MCF 10A (cell line): ENCODE measurements at regions not wholly inside any gene's neighbourhood (a gene's known extent, or its start where the extent isn't known, plus 50 kb on each side); places are given as distances from the start of the nearest gene placed in this dataset.

Experiments
- BruUV-seq: library from RNA; stranded (reverse); fragments of 400-500 nt; replicated peaks from 2 replicates; lab custom pipeline; 2021; lab: Mats Ljungman, UMichigan
- CTCF ChIA-PET: fragments of 300-600 bp; sonication (Branson Sonifier 250); formaldehyde crosslinking; extraction: SDS; loops from one replicate; lab custom pipeline; 2021; ENCODE audit warnings: antibody characterized with exemption, inconsistent platforms; lab: Yijun Ruan, JAX
- POLR2A ChIA-PET: fragments of 300-600, 350-650 bp; sonication (Branson Sonifier 250); formaldehyde crosslinking; extraction: SDS; loops from one replicate; lab custom pipeline; 2020; ENCODE audit warnings: antibody characterized with exemption, inconsistent platforms; lab: Yijun Ruan, JAX
- DNase-seq: peaks from one replicate; pipeline ENCODE4 v3.0.0-alpha.2; 2018; ENCODE audit not compliant: unreplicated experiment
- H3K27ac Mint-ChIP-seq: one replicate; pipeline ENCODE4 v1.8.0; 2022; ENCODE audit warnings: mild to moderate bottlenecking, low read depth, mixed read lengths; ENCODE audit not compliant: unreplicated experiment
- H3K27me3 Mint-ChIP-seq: one replicate; pipeline ENCODE4 v1.8.0; 2022; ENCODE audit warnings: mixed read lengths; ENCODE audit not compliant: insufficient read depth, unreplicated experiment
- H3K36me3 Mint-ChIP-seq: one replicate; pipeline ENCODE4 v1.8.0; 2022; ENCODE audit warnings: mild to moderate bottlenecking, moderate library complexity, mixed read lengths; ENCODE audit not compliant: insufficient read depth, unreplicated experiment
- H3K4me1 Mint-ChIP-seq: one replicate; pipeline ENCODE4 v1.8.0; 2022; ENCODE audit warnings: mixed read lengths; ENCODE audit not compliant: insufficient read depth, unreplicated experiment
- H3K4me3 Mint-ChIP-seq: one replicate; pipeline ENCODE4 v1.8.0; 2022; ENCODE audit warnings: mild to moderate bottlenecking, moderate library complexity, mixed read lengths; ENCODE audit not compliant: unreplicated experiment
- H3K9me3 Mint-ChIP-seq: one replicate; pipeline ENCODE4 v1.8.0; 2022; ENCODE audit warnings: mixed read lengths; ENCODE audit not compliant: unreplicated experiment
- CTCF ChIP-seq: fragments of 200-600 bp; IDR thresholded peaks from one replicate; pipeline ENCODE4 v1.8.0; 2022; ENCODE audit warnings: antibody characterized with exemption, mild to moderate bottlenecking; ENCODE audit not compliant: unreplicated experiment
- intact Hi-C: fragments of 100-400 bp; cut with micrococcal nuclease; formaldehyde crosslinking; loops from 2 replicates; pipeline ENCODE4 v1.14.1; 2022

GRCh38 chrX:69065451-69065850 is 99.8 kb downstream of the PJA1 start:
- no peaks in the 10 kb centered on the region for H3K36me3 Mint-ChIP-seq
- no TSS peak for BruUV-seq
- no peaks in the 10 kb centered on the region for H3K4me1 Mint-ChIP-seq
- peaks cover 63% of the 10 kb centered on the region for H3K27me3 Mint-ChIP-seq
- peak; percentile 16 for DNase-seq
- no peaks in the 10 kb centered on the region for H3K9me3 Mint-ChIP-seq
- CTCF ChIA-PET = interaction anchor here (1.1 to 1.5 kb wide), 6 partner anchors 9 to 243 kb away, joined by 3 to 11 read pairs (median 4); no protein-coding TSS in a partner anchor
- no peak overlapping the region for H3K27ac Mint-ChIP-seq
- POLR2A ChIA-PET = interaction anchor here (0.6 to 0.7 kb wide), 2 partner anchors 237 to 300 kb away, joined by 3 read pairs; partner anchors contain the start of gene EFNB1
- intact Hi-C loops = no loop called here
- TF ChIP-seq CTCF = no peak
- H3K4me3 Mint-ChIP-seq = no peak overlapping the region

GRCh38 chrX:69063486-69063885 is 101.8 kb downstream of the PJA1 start:
- POLR2A ChIA-PET = no interaction called here
- H3K27me3 Mint-ChIP-seq = peaks cover 50% of the 10 kb centered on the region
- no peak for DNase-seq
- CTCF ChIA-PET = interaction anchor here (0.7 to 1.2 kb wide), 3 partner anchors 226 to 1033 kb away, joined by 3 to 7 read pairs (median 3); no protein-coding TSS in a partner anchor
- H3K27ac Mint-ChIP-seq = no peak overlapping the region
- no peaks in the 10 kb centered on the region for H3K4me1 Mint-ChIP-seq
- no TSS peak for BruUV-seq
- H3K9me3 Mint-ChIP-seq = no peaks in the 10 kb centered on the region
- H3K36me3 Mint-ChIP-seq = no peaks in the 10 kb centered on the region
- TF ChIP-seq CTCF = no peak
- H3K4me3 Mint-ChIP-seq = no peak overlapping the region
- intact Hi-C loops = no loop called here

GRCh38 chrX:69062493-69062892 is 102.8 kb downstream of the PJA1 start:
- no peaks in the 10 kb centered on the region for H3K4me1 Mint-ChIP-seq
- no peaks in the 10 kb centered on the region for H3K36me3 Mint-ChIP-seq
- no peak for DNase-seq
- H3K27ac Mint-ChIP-seq = no peak overlapping the region
- peaks cover 40% of the 10 kb centered on the region for H3K27me3 Mint-ChIP-seq
- intact Hi-C loops = no loop called here
- POLR2A ChIA-PET = interaction anchor here (3.2 kb wide), 1 partner anchor 234 kb away, joined by 34 read pairs; the partner anchor contains the start of gene EFNB1
- CTCF ChIA-PET = interaction anchor here (0.7 to 3.3 kb wide), 7 partner anchors 31 to 241 kb away, joined by 3 to 100 read pairs (median 3); partner anchors contain the start of gene EFNB1
- TF ChIP-seq CTCF = no peak
- no peak overlapping the region for H3K4me3 Mint-ChIP-seq
- BruUV-seq = no TSS peak
- H3K9me3 Mint-ChIP-seq = no peaks in the 10 kb centered on the region

GRCh38 chrX:69060631-69061408 is 104.4 kb downstream of the PJA1 start:
- H3K36me3 Mint-ChIP-seq = no peaks in the 10 kb centered on the region
- DNase-seq = peak; percentile 65
- H3K27me3 Mint-ChIP-seq = peaks cover 24% of the 10 kb centered on the region
- ChIA-PET POLR2A (interaction anchor here (0.7 to 3.2 kb wide), 4 partner anchors 228 to 235 kb away, joined by 3 to 34 read pairs (median 5); partner anchors contain the start of gene EFNB1), CTCF (interaction anchor here (0.5 to 3.3 kb wide), 32 partner anchors 9 to 480 kb away, joined by 3 to 100 read pairs (median 3); partner anchors contain the start of gene EFNB1)
- BruUV-seq = no TSS peak
- peak; percentile 27 for TF ChIP-seq CTCF
- no peak overlapping the region for H3K27ac Mint-ChIP-seq
- H3K4me1 Mint-ChIP-seq = no peaks in the 10 kb centered on the region
- H3K4me3 Mint-ChIP-seq = no peak overlapping the region
- intact Hi-C loops = loop anchor here (1.0 kb wide), 1 partner anchor 161 kb away; no protein-coding TSS in a partner anchor
- no peaks in the 10 kb centered on the region for H3K9me3 Mint-ChIP-seq
